Body of pancreas (tissue), 4 donors: ENCODE measurements at regions not wholly inside any gene's neighbourhood (a gene's known extent, or its start where the extent isn't known, plus 50 kb on each side); places are given as distances from the start of the nearest gene placed in this dataset.

Experiments used
- CTCF ChIP-seq, 7 experiments: fragments of 450-650 bp in 4 of 7; fragments of 200-600 bp in 3 of 7; sonication (generic) in 3 of 7; IDR thresholded peaks; one replicate each; pipeline ENCODE4 v1.5.1; 2016 to 2019; ENCODE audit warnings: antibody characterized with exemption in 7 of 7
- POLR2A ChIP-seq, 3 donors: fragments of 450-650 bp; IDR thresholded peaks; one replicate each; pipeline ENCODE4 v1.6.1; 2016; ENCODE audit warnings: antibody characterized with exemption in 3 of 3, mild to moderate bottlenecking in 2 of 3

- TF ChIP-seq CTCF (IDR thresholded peaks at IDR 0.05): no peak
- TF ChIP-seq POLR2A (IDR thresholded peaks at IDR 0.05): no peak
Observed at GRCh38 chr7:41862261-41862660, 159.4 kb upstream of the INHBA start.
